CD14-positive monocyte (primary cell): ENCODE measurements at regions not wholly inside any gene's neighbourhood (a gene's known extent, or its start where the extent isn't known, plus 50 kb on each side); places are given as distances from the start of the nearest gene placed in this dataset.

Experiments used
- DNase-seq, 3 donors: peaks; one replicate each; pipeline ENCODE4 v3.0.0-alpha.2; 2011 to 2022
- H2AFZ ChIP-seq: 2 replicates; pipeline ENCODE4 v1.6.0; 2012; ENCODE audit warnings: mild to moderate bottlenecking, low read depth, low read length, inconsistent platforms; ENCODE audit not compliant: insufficient read depth, poor library complexity, severe bottlenecking
- H3K27ac ChIP-seq, 2 donors: 1 replicate in 1 of 2; 2 replicates in 1 of 2; pipeline ENCODE4 v1.5.1; 2012 to 2013; ENCODE audit warnings: low read length in 2 of 2, control low read depth in 1 of 2, inconsistent platforms in 1 of 2, low read depth in 1 of 2, mild to moderate bottlenecking in 1 of 2
- H3K27me3 ChIP-seq, 2 donors: one replicate each; pipeline versions ENCODE4 v1.6.0 to v1.6.1; 2011 to 2013; ENCODE audit warnings: low read length in 2 of 2; ENCODE audit not compliant: control insufficient read depth in 2 of 2, insufficient read depth in 2 of 2
- H3K36me3 ChIP-seq, 2 donors: replicated peaks in 1 of 2; 1 replicate in 1 of 2; 2 replicates in 1 of 2; pipeline versions ENCODE4 v1.5.1 to v1.6.1; 2012 to 2013; ENCODE audit warnings: low read length in 2 of 2, control low read depth in 1 of 2, inconsistent platforms in 1 of 2, mild to moderate bottlenecking in 1 of 2; ENCODE audit not compliant: insufficient read depth in 2 of 2, control insufficient read depth in 1 of 2
- H3K4me1 ChIP-seq, 2 donors: 1 replicate in 1 of 2; 2 replicates in 1 of 2; pipeline versions ENCODE4 v1.5.1 to v1.6.1; 2012 to 2013; ENCODE audit warnings: low read length in 2 of 2, control low read depth in 1 of 2, inconsistent platforms in 1 of 2, mild to moderate bottlenecking in 1 of 2, moderate library complexity in 1 of 2; ENCODE audit not compliant: insufficient read depth in 2 of 2, control insufficient read depth in 1 of 2
- H3K4me2 ChIP-seq: replicated peaks from 2 replicates; pipeline ENCODE3; 2012; ENCODE audit warnings: low read length, moderate library complexity, mild to moderate bottlenecking; ENCODE audit not compliant: poor library complexity, severe bottlenecking; ENCODE audit errors: extremely low read depth
- H3K4me3 ChIP-seq, 3 experiments: fragments of 200-600 bp in 1 of 3; sonication (generic) in 1 of 3; replicated peaks in 1 of 3; 1 replicate in 2 of 3; 2 replicates in 1 of 3; pipeline ENCODE4 v1.5.1; 2011 to 2013; ENCODE audit warnings: low read length in 3 of 3, mild to moderate bottlenecking in 3 of 3, control low read depth in 2 of 3, low read depth in 2 of 3, inconsistent platforms in 1 of 3, moderate library complexity in 1 of 3
- H3K79me2 ChIP-seq: 2 replicates; pipeline ENCODE4 v1.6.0; 2012; ENCODE audit warnings: mild to moderate bottlenecking, control low read depth, inconsistent platforms, low read length, moderate library complexity; ENCODE audit not compliant: insufficient read depth
- H3K9ac ChIP-seq: 2 replicates; pipeline ENCODE4 v1.6.0; 2017; ENCODE audit warnings: low read length, mild to moderate bottlenecking; ENCODE audit not compliant: insufficient read depth, poor library complexity, severe bottlenecking
- H3K9me3 ChIP-seq, 2 donors: replicated peaks in 1 of 2; 1 replicate in 1 of 2; 2 replicates in 1 of 2; pipeline versions ENCODE4 v1.5.1 to v1.6.1; 2012 to 2013; ENCODE audit warnings: low read length in 2 of 2, control low read depth in 1 of 2; ENCODE audit not compliant: control insufficient read depth in 1 of 2, insufficient read depth in 1 of 2
- H4K20me1 ChIP-seq: 2 replicates; pipeline ENCODE4 v1.6.0; 2012; ENCODE audit warnings: mild to moderate bottlenecking, low read length, control low read depth, moderate library complexity; ENCODE audit not compliant: insufficient read depth
- H3K27ac Mint-ChIP-seq, 7 donors: one replicate each; pipeline ENCODE4 v1.8.0; 2020; ENCODE audit warnings: mild to moderate bottlenecking in 7 of 7, mixed read lengths in 7 of 7, moderate library complexity in 6 of 7, inconsistent platforms in 2 of 7
- H3K27me3 Mint-ChIP-seq, 3 donors: one replicate each; pipeline ENCODE4 v1.8.0; 2021 to 2022; ENCODE audit warnings: low read depth in 3 of 3, mild to moderate bottlenecking in 3 of 3, mixed read lengths in 3 of 3, moderate library complexity in 3 of 3, inconsistent platforms in 1 of 3
- H3K36me3 Mint-ChIP-seq, 2 donors: one replicate each; pipeline ENCODE4 v1.8.0; 2020; ENCODE audit warnings: mixed read lengths in 2 of 2, inconsistent platforms in 1 of 2, mild to moderate bottlenecking in 1 of 2
- H3K4me1 Mint-ChIP-seq: one replicate; pipeline ENCODE4 v1.8.0; 2020; ENCODE audit warnings: mild to moderate bottlenecking, mixed read lengths
- H3K4me3 Mint-ChIP-seq, 2 donors: one replicate each; pipeline ENCODE4 v1.8.0; 2020; ENCODE audit warnings: mild to moderate bottlenecking in 2 of 2, mixed read lengths in 2 of 2, moderate library complexity in 1 of 2
- H3K9me3 Mint-ChIP-seq, 7 donors: one replicate each; pipeline ENCODE4 v1.8.0; 2020 to 2022; ENCODE audit warnings: mixed read lengths in 7 of 7, mild to moderate bottlenecking in 6 of 7, moderate library complexity in 6 of 7, inconsistent platforms in 2 of 7
- CTCF ChIP-seq: fragments of 200-600 bp; IDR thresholded peaks from one replicate; pipeline ENCODE4 v1.8.0; 2022; ENCODE audit warnings: antibody characterized with exemption, mild to moderate bottlenecking
- WGBS: methylation state at CpG from one replicate; pipeline ENCODE4 v1.1.5; 2013; ENCODE audit warnings: missing lambda C conversion rate; ENCODE audit not compliant: insufficient coverage; 5-methylcytosine and 5-hydroxymethylcytosine counted together
- intact Hi-C, 2 donors: fragments of 100-400 bp; cut with micrococcal nuclease; formaldehyde crosslinking; loops; one replicate each; pipeline versions ENCODE4 v1.15.0 to v1.15.1; 2023

DNA sequence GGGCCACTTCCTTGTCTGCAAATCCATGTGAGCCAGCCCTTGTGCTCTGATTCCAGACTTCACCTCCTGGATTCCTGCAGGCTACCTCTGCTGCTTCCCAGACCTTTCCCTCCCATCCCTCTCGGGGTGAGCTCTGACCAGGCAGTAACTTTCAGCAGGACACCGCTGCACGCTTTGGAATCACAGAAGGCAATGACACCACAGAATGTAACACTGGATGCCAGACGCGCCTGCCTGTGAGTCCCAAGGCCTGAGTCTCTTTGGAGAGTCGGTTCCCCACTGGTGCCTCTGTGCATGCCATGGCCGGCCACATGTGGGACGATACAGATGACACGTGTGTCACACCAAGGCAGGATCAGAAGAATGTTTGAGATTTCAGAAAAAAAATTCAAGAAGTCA lies 89.7 kb upstream of the ERRFI1 start:
- Histone ChIP-seq H3K4me2 (no peak overlapping the region), H4K20me1 (no peaks in the 10 kb centered on the region), H3K9ac (no peak overlapping the region), H3K27me3 (no peaks in the 10 kb centered on the region), H3K4me1 (peaks cover 16 to 22% of the 10 kb centered on the region in 2 donors), H3K4me3 (no peak overlapping the region), H3K27ac (no peak overlapping the region), H3K79me2 (no peaks in the 10 kb centered on the region), H3K36me3 (no peaks in the 10 kb centered on the region), H2AFZ (no peak overlapping the region), H3K9me3 (no peaks in the 10 kb centered on the region)
- 96% methylated on average over 8 of the region's 9 CpGs for WGBS
- DNase-seq, result no peak
- no peak for TF ChIP-seq CTCF
- Mint-ChIP-seq H3K9me3 (no peaks in the 10 kb centered on the region), H3K4me1 (peaks cover 18% of the 10 kb centered on the region), H3K27me3 (peaks cover 0 to 4% (median 4%) of the 10 kb centered on the region in 3 donors), H3K4me3 (no peak overlapping the region), H3K27ac (peak overlapping the region in 2 of 7 donors; percentile 28 to 81), H3K36me3 (no peaks in the 10 kb centered on the region)
- intact Hi-C loops, result no loop called here

GRCh38 chr1:8115031-8115768 lies 89.1 kb upstream of the ERRFI1 start:
- H3K9ac ChIP-seq, result no peak overlapping the region
- no peak for TF ChIP-seq CTCF
- H3K27me3 ChIP-seq, result no peaks in the 10 kb centered on the region
- DNase-seq, result no peak
- Mint-ChIP-seq H3K9me3 (no peaks in the 10 kb centered on the region), H3K27ac (peak overlapping the region in 1 of 7 donors; percentile 81), H3K27me3 (peaks cover 0 to 4% (median 4%) of the 10 kb centered on the region in 3 donors), H3K4me3 (no peak overlapping the region), H3K4me1 (peaks cover 15% of the 10 kb centered on the region), H3K36me3 (no peaks in the 10 kb centered on the region)
- no peak overlapping the region for H2AFZ ChIP-seq
- no peaks in the 10 kb centered on the region for H3K36me3 ChIP-seq
- no peaks in the 10 kb centered on the region for H4K20me1 ChIP-seq
- no peak overlapping the region for H3K4me3 ChIP-seq
- no peaks in the 10 kb centered on the region for H3K79me2 ChIP-seq
- 91% methylated on average over 6 of the region's 10 CpGs for WGBS
- peaks cover 11 to 16% of the 10 kb centered on the region in 2 donors for H3K4me1 ChIP-seq
- H3K4me2 ChIP-seq, result no peak overlapping the region
- no peak overlapping the region for H3K27ac ChIP-seq
- intact Hi-C loops, result no loop called here
- H3K9me3 ChIP-seq, result no peaks in the 10 kb centered on the region
